Forelimb muscle (tissue), 1 donor: ENCODE measurements at regions not wholly inside any gene's neighbourhood (a gene's known extent, or its start where the extent isn't known, plus 50 kb on each side); places are given as distances from the start of the nearest gene placed in this dataset.
"Not testable (repeated sequence)": the region's sequence is repeated elsewhere in the genome, so short reads cannot be mapped to it uniquely, and the experiment has no call there.

Experiments
- DNase-seq: peaks from one replicate; pipeline ENCODE4 v3.0.0-alpha.2; 2013; ENCODE audit warnings: low read depth

DNA sequence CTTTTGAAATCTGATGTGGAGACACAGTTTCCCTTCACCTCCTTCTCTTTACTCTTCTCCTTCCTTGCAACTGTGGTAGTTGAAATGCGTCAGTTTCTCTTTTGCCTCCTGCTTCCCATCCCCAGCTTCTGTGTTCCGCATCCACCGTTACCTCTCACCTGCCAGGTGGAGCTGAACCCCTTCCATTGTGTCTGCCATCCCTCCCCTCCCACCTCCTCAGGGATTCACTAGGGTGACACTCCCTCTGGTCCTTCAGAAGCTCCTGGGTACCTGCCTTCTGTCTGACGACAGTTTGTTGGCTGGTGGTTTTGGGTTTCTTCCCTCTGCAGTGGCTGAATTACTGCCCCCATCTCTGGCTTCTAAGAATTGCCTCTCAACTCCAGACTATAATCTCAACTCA is 132.1 kb downstream of the SLC24A2 start:
- no peak for DNase-seq

DNA sequence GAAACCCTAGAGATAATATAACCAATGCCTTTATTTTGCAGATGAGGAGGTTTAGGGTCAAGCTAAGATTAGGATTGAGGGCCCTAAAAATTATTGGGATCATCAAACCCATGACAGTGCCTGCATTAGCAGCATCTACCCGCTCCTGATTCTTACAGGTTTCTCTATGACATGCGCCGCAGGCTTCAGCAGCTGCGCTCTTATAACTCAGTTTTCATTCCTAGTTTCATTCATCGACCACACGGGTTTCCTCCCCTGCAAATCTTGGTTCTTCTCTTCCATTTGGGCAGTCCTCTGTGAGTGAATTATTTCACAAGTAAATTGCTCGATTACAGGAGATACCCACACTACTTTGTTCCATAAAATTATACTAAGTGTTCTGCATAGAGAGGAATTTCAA is 137.2 kb downstream of the SLC24A2 start:
- DNase-seq, result no peak

DNA sequence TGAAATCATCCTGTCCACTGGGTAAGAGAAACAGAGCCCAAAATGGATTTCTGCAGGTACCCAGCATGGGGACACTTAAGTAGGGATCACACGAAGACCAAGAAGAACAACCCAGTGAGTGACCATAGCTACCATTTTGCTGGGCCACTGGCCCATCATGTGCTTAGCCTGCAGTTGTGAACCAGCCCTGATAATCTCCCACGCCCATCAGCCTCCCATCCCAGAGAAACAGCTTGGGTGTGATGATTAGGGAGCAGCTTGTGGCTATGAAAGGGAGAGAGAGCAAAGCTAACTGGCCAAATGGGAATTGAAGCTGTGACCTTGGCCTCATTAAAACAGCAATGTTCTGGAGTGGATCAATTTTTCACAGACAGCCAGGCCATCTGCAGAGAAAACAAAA is 138.5 kb downstream of the SLC24A2 start:
- DNase-seq, result no peak

DNA sequence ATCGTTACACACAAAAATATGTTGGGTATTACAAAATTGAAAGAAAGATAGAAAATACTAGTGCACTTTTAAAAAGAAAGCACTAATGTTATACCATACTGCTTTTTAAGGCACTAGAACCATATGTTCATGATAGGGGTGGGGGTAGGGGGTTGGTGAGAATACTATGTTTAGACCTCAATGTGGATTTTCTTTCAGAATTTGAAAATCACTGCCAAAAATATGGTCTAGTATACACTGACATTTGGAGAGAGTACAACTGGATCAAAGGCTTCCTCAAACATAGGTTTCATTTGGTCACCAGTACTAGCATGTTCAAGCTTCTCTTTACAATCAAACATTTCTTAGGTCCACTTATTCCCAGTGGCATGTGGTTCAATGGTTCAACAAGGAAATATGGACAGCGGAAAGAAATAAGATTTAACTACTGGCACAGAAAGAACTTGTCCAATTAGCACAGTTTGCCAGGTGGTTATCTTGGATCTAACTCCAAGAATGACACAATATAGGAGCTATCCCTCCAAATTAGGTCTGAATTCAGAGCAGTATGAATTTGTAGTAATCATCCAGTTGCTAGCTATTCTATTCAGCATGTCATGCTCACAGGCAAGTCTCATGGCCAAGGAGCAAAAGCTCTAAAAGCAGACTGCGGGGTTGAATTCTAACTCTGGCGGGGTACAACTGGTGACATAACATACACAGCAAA is 139.3 kb downstream of the SLC24A2 start:
- DNase-seq, result no peak

DNA sequence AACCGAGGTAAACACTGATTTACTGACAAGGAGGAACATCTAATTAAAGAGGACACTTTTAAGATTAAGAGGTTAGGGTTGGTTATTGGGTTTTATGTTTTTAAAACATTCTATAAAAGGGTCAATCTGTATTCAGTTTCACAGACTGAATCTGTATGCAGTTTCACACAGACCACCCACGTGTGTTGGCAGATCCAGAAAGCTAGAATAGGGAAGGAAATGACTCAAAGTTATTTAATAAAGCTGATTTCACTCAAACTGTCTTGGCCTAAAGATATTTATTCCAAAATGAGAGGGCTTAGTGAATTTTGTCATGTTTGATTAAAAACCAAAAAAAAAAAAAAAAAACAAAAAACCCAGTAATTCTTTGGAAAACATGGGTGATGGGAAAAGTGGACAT is 140.2 kb downstream of the SLC24A2 start:
- DNase-seq, result no peak

DNA sequence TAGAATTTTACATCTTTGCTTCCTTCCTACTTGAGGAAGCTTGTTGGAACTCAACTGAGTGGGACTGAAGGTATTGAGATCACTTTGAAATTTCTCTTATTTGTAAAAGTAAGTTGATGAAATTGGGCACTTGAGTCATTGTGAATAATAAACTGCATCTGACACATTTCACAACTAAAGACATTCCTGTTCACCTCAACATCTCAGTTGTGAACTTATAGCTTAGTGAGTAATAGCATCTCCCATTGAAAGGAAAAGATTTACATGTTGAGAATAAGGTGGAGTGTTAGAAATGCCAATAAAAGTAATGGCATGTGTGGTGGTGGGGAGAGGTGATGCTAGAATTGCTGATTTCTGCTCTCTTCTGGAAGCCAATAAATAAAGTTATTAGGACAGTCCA is 145.0 kb downstream of the SLC24A2 start:
- no peak for DNase-seq

DNA sequence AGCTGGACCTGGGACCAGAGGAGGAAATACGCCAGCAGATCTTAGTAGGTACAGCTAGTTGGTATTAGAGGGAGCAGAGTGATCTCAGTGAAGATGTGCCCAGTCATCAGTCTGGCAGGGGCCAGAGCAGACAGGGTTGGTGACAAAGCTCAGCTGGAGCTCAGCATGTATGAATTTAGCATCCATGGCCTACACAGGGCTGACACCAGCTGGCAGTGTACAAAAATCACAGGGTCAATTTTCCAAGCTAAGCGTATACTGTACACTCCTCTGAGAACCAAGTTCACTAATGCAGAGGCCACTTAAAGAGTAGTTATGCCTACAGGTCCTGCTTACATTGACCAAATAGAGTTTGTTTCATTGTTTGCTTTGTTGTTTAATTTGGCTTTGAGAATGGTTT is 146.6 kb downstream of the SLC24A2 start:
- DNase-seq, result no peak

DNA sequence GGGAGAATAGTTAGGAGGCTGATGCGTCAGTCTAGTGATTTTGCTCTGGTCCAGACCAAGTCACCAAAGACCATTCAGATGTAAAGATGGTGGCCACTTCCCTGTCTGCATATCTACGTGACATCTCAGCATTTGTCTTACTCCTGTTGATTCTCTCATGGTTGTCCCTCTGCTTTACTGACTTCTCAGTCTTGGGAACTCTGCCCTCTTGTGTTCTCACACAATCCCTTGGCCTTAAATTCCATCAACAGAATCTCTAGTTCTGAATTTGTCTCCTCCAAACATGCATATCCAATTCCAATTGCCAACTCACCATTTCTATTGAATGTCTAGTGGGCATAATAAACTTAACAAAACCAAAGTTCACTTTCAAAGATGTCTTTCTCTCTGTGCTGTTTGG is 147.8 kb downstream of the SLC24A2 start:
- no peak for DNase-seq

DNA sequence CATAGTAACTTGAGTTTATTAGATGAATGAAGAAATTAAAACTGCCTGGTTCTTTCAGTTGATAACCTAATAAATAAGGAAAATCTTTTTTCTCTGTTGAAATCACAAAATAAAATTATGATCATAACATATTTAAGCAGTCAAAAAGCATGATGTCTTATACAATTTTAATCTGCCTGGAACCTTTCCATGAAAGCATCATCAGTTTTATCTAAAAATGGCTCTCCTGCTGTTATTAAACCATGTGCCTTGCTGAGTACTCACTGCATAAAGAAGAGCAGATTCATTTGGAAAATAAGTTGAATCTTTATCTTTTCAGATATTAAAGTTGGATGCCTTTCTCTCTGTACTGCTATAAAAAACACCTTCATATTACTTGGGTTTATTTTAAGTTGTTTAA is 148.8 kb downstream of the SLC24A2 start:
- DNase-seq, result no peak

DNA sequence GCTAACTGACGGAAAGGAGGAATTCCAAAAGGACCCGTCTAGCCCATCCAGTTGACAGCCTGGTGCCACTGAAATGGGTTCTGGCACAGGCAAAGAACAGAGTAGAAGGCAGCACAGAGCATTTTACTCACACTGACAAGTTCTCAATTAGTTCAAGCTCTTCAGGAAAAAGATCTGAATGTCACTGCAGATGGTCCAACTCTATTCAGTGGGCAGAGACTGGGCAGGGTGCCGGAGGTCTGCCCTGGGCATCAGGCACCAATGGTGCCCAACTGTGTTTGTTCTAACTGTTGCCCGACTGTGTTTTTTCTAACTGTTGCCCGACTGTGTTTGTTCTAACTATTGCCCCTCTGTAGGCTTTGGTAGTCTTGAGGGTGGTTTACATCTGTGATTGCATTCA is 151.8 kb downstream of the SLC24A2 start:
- DNase-seq, result no peak

DNA sequence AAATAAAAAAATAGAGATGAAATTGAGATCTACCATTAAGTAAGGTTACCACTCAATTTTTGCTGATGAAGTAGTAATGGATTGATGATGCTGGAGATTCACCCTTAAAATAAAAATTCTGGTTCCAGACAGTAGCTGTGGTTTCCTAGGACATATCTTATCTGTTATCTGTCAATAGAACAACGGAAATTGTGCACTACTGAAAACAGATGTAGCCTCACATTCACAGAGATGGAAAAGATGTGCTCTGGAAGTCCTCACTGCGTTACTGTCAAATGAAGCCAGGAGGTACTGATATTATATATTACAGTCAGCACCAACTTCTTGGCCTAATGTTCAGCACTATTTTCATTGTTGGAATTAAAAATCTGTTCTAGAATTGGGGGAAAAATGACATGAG is 154.0 kb downstream of the SLC24A2 start:
- no peak for DNase-seq

DNA sequence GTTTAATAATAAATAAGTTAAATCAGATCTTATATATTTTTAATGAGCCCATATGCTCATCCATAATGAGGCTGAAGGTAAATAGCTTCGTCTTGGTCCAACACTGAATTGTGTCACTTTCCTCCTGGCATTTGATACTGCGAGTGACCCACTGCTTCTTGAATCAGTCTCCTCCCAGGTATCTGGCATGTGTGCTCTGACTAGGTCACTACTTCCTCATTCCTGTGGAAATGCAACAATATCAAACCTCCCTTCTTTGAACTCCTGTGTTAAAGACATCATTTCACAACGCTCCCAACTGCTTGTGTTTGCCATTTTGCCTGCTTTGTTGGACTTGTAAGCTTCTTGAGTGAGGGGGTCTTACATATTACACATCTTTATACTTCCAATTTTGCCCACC is 157.7 kb downstream of the SLC24A2 start:
- DNase-seq, result no peak

DNA sequence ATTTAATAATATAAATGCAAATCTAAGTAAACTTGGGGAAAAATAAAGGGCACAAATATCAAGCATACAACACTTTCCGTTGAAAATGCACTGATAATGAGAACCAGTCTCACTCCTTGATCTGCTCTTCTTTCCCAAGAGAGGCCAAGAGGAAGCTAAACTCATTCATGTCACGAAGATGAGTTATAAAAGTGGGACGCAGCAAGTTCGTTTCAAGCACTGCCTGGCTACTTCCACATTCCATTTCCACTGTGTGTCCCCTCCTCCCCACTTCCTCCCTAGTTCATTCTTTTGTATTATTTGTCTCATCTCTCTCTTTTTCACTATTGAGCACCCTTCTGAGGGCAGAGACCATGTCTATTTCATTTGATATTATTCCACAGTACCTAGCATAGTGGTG is 158.1 kb downstream of the SLC24A2 start:
- no peak for DNase-seq

DNA sequence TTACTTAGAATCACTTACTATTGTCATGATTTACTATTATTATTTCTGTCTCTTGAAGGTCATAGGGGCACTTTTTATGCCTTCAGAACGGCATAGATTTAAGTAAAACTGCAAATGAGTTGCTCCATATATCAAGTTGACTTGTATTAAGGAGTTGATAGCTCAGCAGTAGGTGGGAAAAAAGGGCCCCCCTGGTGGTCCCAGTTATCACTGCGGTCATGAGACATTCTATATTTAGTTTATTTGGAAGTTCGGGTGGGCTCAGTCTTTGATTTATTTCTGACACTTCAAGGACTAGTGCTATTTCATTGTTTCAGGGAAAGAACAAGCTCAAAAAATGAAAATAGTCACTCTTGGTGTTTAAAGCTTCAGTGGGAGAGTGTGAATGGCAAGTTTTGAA is 159.3 kb downstream of the SLC24A2 start:
- DNase-seq, result no peak

DNA sequence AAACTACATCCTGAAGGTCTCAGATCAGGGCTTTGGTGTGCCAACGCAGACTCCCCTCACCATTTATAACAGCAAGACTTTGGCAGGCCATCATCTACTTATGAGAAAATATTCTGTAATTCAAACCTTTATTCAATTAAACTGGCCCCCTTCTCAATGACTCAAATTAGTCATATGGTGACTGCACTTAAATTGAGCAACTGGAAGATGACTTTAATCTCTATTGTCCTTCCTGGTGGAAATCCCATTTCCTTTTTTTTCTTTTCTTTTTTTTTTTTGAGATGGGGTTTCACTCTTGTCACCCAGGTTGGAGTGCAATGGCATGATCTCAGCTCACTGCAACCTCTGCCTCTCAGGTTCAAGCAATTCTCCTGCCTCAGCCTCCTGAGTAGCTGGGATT is 163.4 kb downstream of the SLC24A2 start:
- not testable (repeated sequence) for DNase-seq

DNA sequence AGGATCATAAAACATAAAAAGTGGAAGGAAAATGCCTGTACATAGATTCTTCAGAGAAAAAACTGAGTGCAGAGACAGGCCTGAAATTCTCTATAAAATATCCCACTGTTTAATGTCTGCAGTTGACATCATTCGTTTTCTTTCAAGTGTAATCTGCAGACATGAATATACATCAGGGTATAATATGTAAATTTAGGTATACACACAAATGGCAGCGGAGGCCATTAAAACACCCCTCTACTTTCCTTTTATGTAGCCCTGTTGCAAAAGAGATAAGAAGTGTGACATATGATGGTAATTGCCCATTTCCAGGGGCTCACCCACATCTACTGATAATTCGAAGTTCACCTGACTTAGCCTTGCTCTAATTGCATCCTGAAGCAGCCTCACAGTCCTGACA is 164.3 kb downstream of the SLC24A2 start:
- DNase-seq, result no peak

DNA sequence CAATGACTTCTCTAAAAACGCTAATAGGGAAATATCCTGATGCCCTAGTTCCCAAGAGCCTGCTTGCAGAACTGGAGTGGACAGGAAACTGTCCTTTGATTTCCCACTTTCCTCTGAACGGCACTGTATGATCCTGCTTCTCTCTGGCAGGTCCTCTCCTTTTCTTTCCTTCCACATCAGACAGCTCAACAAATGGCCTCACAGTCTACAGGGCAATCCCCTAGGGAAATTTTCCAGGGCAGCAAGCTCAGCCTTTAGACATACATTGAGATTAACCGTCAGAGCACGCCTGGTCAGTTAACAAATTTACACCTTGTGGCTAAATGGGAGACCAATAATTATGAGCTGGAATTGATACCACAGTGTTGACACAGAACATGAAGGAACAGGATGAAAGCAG is 164.9 kb downstream of the SLC24A2 start:
- no peak for DNase-seq

DNA sequence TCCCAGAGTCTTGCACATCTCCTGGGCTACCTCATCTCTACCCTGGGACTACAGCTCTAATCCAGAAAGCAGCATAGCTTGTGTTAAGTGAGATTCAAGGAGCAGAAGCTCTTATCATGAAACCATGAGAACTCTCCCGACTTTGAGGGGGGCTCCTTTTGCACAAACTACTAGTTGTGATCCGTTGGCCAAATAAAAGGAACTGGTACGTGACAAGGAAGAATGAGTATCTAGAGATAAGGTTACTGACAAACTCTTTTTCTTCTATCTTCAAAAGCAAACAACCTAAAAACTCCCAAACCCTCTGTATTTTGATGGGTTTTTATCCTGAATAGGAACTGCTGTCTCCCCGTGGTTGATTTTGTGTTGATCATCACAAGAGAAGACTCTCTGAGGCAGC is 168.5 kb downstream of the SLC24A2 start:
- no peak for DNase-seq

DNA sequence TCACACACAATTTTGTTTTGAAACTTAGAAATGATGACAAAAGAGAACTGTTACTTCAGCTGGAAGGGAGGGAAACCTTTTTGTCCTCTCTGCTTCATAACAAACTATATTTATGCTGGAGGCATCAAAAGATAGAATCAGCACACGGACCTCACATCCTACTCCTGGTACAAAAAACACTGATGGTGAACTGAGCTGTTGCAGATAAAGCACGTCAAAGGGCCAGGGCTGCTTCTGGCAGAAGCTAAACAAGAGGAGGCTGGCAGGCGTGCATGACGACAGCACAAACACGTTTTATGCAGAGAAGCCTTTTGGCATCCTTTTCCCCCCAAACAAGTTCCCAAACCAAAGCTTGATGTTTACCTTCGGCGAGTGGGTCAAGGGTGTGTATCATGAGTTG is 169.6 kb downstream of the SLC24A2 start:
- DNase-seq, result no peak

DNA sequence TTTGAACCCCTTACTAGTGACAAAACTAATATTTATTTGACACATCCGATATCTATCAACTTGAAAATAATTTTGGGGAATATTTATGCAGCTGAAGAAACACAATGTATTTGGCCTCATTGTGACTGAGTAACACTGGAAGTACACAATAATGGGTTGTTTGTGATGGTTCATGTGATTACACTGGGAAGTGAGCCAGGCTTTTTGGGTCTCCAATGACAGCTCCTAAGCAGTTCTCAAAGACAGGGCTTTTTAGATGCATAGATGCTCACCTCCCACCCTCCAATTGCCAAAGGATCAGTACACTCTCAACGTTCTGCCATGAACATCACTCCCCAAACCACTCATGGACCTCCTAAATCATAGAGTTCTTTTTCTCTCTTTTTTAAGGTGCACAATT is 170.0 kb downstream of the SLC24A2 start:
- no peak for DNase-seq

DNA sequence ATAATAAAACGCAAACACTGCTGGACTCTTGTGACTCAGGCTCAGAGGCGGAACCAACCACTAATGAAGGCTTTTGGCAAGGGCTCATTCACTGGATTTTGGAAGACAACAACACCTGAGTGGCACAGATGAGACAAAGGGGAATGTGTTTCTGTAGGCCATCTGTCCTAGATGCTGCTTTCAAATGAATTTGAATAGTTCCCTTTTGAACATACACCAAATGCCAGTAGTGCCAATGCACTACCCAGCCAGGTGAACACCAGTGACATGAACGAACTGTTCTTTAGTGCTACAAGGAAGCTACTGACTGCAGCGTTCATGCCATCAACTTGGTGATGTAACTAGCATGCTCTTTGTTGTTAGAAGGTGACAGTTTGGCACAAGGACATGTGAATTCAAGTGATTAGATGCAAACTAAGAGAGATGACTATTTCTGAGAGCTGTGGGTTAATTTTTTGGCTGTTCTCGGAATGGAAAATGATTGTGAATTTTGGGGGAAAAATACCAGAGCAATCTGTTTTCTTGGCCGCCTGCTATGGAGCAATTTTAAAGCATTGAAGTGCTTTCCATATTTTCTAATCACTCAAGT is 173.7 kb downstream of the SLC24A2 start:
- no peak for DNase-seq

DNA sequence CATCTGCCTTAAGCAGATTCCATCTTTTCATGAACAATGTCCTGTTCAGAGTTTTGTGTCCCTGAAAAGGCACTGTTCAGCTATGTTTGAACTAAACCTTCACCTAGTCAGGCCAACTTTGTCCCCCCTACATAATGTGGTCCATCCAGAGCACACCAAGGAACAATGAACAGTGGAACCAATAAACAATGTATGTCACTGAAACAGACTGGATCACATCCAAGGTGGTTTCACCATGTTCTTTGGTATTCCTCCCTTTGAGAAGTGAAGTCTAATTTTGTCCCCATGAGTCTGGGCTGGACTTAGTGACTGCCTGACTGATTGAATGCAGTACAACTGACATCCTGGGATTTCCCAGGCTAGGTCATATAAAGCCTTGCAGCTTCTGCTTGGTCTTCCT is 174.5 kb downstream of the SLC24A2 start:
- no peak for DNase-seq

DNA sequence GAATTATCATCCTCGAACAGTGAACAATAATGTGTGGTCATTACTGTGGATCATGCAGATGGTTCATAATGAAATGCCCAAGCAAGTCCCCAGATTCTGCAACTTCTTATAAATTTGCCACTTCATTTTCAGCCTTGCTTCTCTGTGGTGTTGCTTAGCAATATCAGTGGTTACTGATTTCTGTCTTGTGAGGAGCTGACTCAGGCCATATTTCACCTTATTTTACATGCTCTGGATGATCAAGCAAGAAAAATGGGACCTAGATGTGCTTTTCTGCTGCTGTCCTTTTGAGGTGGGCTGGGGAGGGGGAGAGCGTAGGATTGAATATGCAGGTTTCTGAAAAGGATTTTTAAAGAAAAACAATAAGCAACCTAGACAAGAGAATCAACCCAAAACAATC is 188.3 kb downstream of the SLC24A2 start:
- DNase-seq, result no peak

DNA sequence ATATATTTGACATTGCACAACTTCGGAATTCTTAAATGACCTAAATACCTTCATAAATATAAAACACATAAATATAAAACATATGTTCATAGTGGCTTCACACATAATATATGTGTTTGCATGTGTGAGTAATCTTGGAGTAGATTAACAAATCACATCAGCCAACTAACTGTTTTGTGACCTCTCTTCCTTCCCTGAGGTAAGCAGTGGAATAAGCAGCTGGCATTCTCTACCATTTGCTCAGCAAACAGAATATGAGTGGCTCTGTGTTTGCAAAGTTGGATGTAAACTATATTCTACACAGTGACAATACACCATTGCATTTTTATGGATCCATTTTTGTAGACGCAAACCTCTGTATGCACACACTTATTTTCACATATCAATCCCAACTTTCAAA is 189.9 kb downstream of the ACER2 start:
- no peak for DNase-seq
